DND-41 (cell line): ENCODE measurements at regions not wholly inside any gene's neighbourhood (a gene's known extent, or its start where the extent isn't known, plus 50 kb on each side); places are given as distances from the start of the nearest gene placed in this dataset.

Source experiments
- ATAC-seq: fragments of 200-7000 bp; cut with Tn5 transposase; 3 replicates; pipeline ENCODE4 v1.9.1; 2021; ENCODE audit warnings: low read depth; ENCODE audit not compliant: insufficient read depth
- DNase-seq: peaks from one replicate; pipeline ENCODE4 v3.0.0-alpha.2; 2020
- H2AFZ ChIP-seq: 2 replicates; pipeline ENCODE4 v1.6.0; 2012; ENCODE audit warnings: low read depth, low read length
- H3K27ac ChIP-seq: 2 replicates; pipeline ENCODE4 v1.5.1; 2012; ENCODE audit warnings: low read length, inconsistent platforms
- H3K27me3 ChIP-seq: fragments of 200-600 bp; sonication (generic); 2 replicates; pipeline ENCODE4 v1.6.0; 2012; ENCODE audit warnings: low read length, mild to moderate bottlenecking, inconsistent platforms; ENCODE audit not compliant: insufficient read depth, poor library complexity
- H3K36me3 ChIP-seq: 2 replicates; pipeline ENCODE4 v1.5.1; 2012; ENCODE audit warnings: low read length, inconsistent platforms; ENCODE audit not compliant: insufficient read depth
- H3K4me1 ChIP-seq: 2 replicates; pipeline ENCODE4 v1.5.1; 2012; ENCODE audit warnings: mild to moderate bottlenecking, low read length; ENCODE audit not compliant: insufficient read depth
- H3K4me2 ChIP-seq: 2 replicates; pipeline ENCODE4 v1.6.0; 2012; ENCODE audit warnings: mild to moderate bottlenecking, moderate library complexity, low read length, inconsistent platforms; ENCODE audit not compliant: insufficient read depth
- H3K4me3 ChIP-seq, 2 experiments: fragments of 200-600 bp in 1 of 2; shearing (Covaris generic) in 1 of 2; 2 replicates each; pipeline ENCODE4 v1.5.1; 2012 to 2016; ENCODE audit warnings: inconsistent platforms in 2 of 2, low read length in 2 of 2, mild to moderate bottlenecking in 2 of 2, low read depth in 1 of 2, moderate library complexity in 1 of 2
- H3K79me2 ChIP-seq: 2 replicates; pipeline ENCODE4 v1.6.0; 2012; ENCODE audit warnings: low read length, inconsistent platforms; ENCODE audit not compliant: insufficient read depth
- H3K9ac ChIP-seq: 2 replicates; pipeline ENCODE4 v1.6.0; 2012; ENCODE audit warnings: low read depth, mild to moderate bottlenecking, inconsistent platforms, low read length, moderate library complexity
- H3K9me3 ChIP-seq: 2 replicates; pipeline ENCODE4 v1.5.1; 2012; ENCODE audit warnings: low read length, moderate library complexity, mild to moderate bottlenecking, inconsistent platforms; ENCODE audit not compliant: insufficient read depth, severe bottlenecking
- H4K20me1 ChIP-seq: 2 replicates; pipeline ENCODE4 v1.6.0; 2012; ENCODE audit warnings: low read length; ENCODE audit not compliant: insufficient read depth
- CTCF ChIP-seq: IDR thresholded peaks from 2 replicates; pipeline ENCODE4 v1.5.1; 2012; ENCODE audit warnings: borderline replicate concordance, low read length, moderate library complexity, mild to moderate bottlenecking; ENCODE audit not compliant: poor library complexity, severe bottlenecking; ENCODE audit errors: extremely low read depth
- EZH2 ChIP-seq: IDR thresholded peaks from 3 replicates; pipeline ENCODE4 v1.6.1; 2012; ENCODE audit warnings: borderline replicate concordance, low read depth, mild to moderate bottlenecking, moderate library complexity, low read length, inconsistent platforms; ENCODE audit not compliant: severe bottlenecking

DNA sequence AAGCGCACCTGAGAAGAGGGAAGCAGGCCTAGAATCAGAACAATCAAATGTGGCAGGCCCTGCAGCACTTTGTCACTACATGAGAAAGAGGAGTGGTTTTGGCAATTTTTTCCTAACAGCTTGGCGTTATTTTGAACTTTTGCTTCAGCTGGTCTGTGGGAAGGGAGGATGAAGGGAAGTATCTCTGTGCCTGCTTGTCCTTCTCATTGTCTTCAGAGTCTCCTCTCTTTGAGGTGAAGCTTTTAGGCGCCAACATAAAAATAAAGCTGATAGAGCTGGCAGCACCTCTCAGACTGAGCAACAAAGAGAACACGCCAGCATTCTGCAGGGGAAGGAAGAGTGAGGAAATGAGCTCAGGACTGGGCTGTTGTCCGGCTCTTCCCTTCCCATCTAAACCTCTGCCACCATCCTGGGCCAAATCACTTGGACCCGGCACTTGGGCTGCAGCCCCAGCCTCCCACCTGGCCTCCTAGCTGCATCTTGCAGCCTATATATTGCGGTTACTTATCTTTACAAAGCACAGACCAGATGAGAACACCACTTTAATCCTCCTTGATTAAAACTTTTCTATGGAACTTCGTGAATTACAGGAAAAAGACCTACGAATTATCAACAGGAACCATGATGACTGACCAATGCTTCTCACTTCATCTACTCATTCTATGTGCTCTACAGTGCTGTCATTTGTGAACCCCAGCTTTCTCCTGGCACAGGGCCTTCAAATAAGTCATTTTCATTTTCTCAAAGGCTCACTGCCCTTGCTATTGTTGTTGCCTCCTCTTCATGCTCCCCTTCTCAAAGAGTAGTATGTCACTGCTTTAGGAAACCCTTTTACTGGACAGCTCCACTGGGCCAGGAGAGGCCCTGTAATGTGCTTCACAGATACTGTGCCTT is 476.4 kb upstream of the HS3ST1 start:
- TF ChIP-seq EZH2 (no peak), CTCF (no peak)
- Histone ChIP-seq H3K4me3 (no peak overlapping the region), H3K79me2 (no peaks in the 10 kb centered on the region), H2AFZ (no peak overlapping the region), H3K9ac (no peak overlapping the region), H3K9me3 (no peaks in the 10 kb centered on the region), H3K27me3 (no peaks in the 10 kb centered on the region), H3K4me2 (no peak overlapping the region), H4K20me1 (no peaks in the 10 kb centered on the region), H3K36me3 (no peaks in the 10 kb centered on the region), H3K4me1 (no peaks in the 10 kb centered on the region), H3K27ac (no peak overlapping the region)
- DNase-seq (no peak), ATAC-seq (no peak)

GRCh38 chr4:11904117-11904535 is 475.4 kb upstream of the HS3ST1 start:
- TF ChIP-seq EZH2 (no peak), CTCF (no peak)
- Histone ChIP-seq H3K9ac (no peak overlapping the region), H3K27me3 (no peaks in the 10 kb centered on the region), H3K79me2 (no peaks in the 10 kb centered on the region), H3K4me2 (no peak overlapping the region), H3K4me3 (no peak overlapping the region), H3K9me3 (no peaks in the 10 kb centered on the region), H3K36me3 (no peaks in the 10 kb centered on the region), H3K27ac (no peak overlapping the region), H4K20me1 (no peaks in the 10 kb centered on the region), H3K4me1 (no peaks in the 10 kb centered on the region), H2AFZ (no peak overlapping the region)
- DNase-seq (no peak), ATAC-seq (no peak)

- peaks cover 3% of the 10 kb centered on the region for H3K9me3 ChIP-seq
- no peak overlapping the region for H3K4me3 ChIP-seq
- H4K20me1 ChIP-seq: no peaks in the 10 kb centered on the region
- H3K9ac ChIP-seq: no peak overlapping the region
- H3K27ac ChIP-seq: no peak overlapping the region
- ATAC-seq: no peak
- DNase-seq: no peak
- no peaks in the 10 kb centered on the region for H3K4me1 ChIP-seq
- TF ChIP-seq CTCF (no peak), EZH2 (no peak)
- no peak overlapping the region for H3K4me2 ChIP-seq
- no peaks in the 10 kb centered on the region for H3K36me3 ChIP-seq
- no peak overlapping the region for H2AFZ ChIP-seq
- H3K79me2 ChIP-seq: no peaks in the 10 kb centered on the region
- no peaks in the 10 kb centered on the region for H3K27me3 ChIP-seq
These were observed 472.4 kb upstream of the HS3ST1 start for GRCh38 chr4:11901089-11901488.

DNA sequence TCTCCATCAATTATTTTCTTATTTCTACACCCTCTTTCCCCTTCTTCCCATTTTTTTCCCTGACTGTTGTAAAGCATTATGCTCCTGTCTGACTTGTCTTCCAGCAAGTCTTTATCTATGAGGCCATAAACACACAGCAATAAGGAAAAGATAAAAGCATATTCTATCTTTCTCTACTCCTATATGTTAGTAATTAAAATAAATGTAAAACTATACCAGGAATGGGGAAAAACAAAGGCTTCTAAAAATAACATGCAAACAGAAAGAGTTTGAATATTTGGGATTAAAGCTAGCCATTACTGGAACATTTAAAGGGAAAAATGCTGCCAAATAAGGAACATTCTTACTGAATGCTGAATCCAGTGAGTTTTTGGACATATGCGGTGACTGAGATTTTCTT is 471.7 kb upstream of the HS3ST1 start:
- H3K79me2 ChIP-seq: no peaks in the 10 kb centered on the region
- ATAC-seq (no peak), DNase-seq (no peak)
- no peak for TF ChIP-seq CTCF
- TF ChIP-seq EZH2: no peak
- no peaks in the 10 kb centered on the region for H3K36me3 ChIP-seq
- H3K9ac ChIP-seq: no peak overlapping the region
- peaks cover 3% of the 10 kb centered on the region for H3K9me3 ChIP-seq
- no peak overlapping the region for H3K27ac ChIP-seq
- H3K4me1 ChIP-seq: no peaks in the 10 kb centered on the region
- H2AFZ ChIP-seq: no peak overlapping the region
- H3K4me2 ChIP-seq: no peak overlapping the region
- no peak overlapping the region for H3K4me3 ChIP-seq
- no peaks in the 10 kb centered on the region for H3K27me3 ChIP-seq
- H4K20me1 ChIP-seq: no peaks in the 10 kb centered on the region
